Ishikawa (cell line): ENCODE measurements at regions not wholly inside any gene's neighbourhood (a gene's known extent, or its start where the extent isn't known, plus 50 kb on each side); places are given as distances from the start of the nearest gene placed in this dataset.

Experiments used
- CEBPB ChIP-seq: IDR thresholded peaks from 2 replicates; pipeline ENCODE4 v1.6.1; 2012
- CREB1 ChIP-seq: IDR thresholded peaks from 2 replicates; pipeline ENCODE4 v1.6.1; 2012; ENCODE audit warnings: low read depth
- EGR1 ChIP-seq: IDR thresholded peaks from 2 replicates; pipeline ENCODE4 v1.6.1; 2012
- EP300 ChIP-seq: IDR thresholded peaks from 2 replicates; pipeline ENCODE4 v1.6.1; 2012; ENCODE audit warnings: borderline replicate concordance
- FOXM1 ChIP-seq: IDR thresholded peaks from 2 replicates; pipeline ENCODE4 v1.6.1; 2012; ENCODE audit warnings: low read depth, borderline replicate concordance
- MAX ChIP-seq: IDR thresholded peaks from 2 replicates; pipeline ENCODE4 v1.6.1; 2012
- NFIC ChIP-seq: IDR thresholded peaks from 2 replicates; pipeline ENCODE4 v1.6.1; 2012
- RAD21 ChIP-seq: IDR thresholded peaks from 2 replicates; pipeline ENCODE4 v1.6.1; 2012; ENCODE audit warnings: low read depth
- REST ChIP-seq: IDR thresholded peaks from 2 replicates; pipeline ENCODE4 v1.6.1; 2012; ENCODE audit warnings: low read depth, mild to moderate bottlenecking
- TAF1 ChIP-seq: IDR thresholded peaks from 2 replicates; pipeline ENCODE4 v1.6.1; 2012; ENCODE audit warnings: low read depth, mild to moderate bottlenecking
- TCF12 ChIP-seq: IDR thresholded peaks from 2 replicates; pipeline ENCODE4 v1.6.1; 2012; ENCODE audit warnings: low read depth
- TEAD4 ChIP-seq: IDR thresholded peaks from 2 replicates; pipeline ENCODE4 v1.6.1; 2012
- USF1 ChIP-seq: IDR thresholded peaks from 2 replicates; pipeline ENCODE4 v1.6.1; 2012
- YY1 ChIP-seq: IDR thresholded peaks from 2 replicates; pipeline ENCODE4 v1.6.1; 2012; ENCODE audit warnings: low read depth
- ZBTB7A ChIP-seq: IDR thresholded peaks from 2 replicates; pipeline ENCODE4 v1.6.1; 2012; ENCODE audit warnings: low read depth

- no peak for TF ChIP-seq ZBTB7A
- TF ChIP-seq NFIC, result peak; percentile 77
- no peak for TF ChIP-seq YY1
- no peak for TF ChIP-seq CREB1
- TF ChIP-seq TEAD4, result no peak
- no peak for TF ChIP-seq FOXM1
- TF ChIP-seq MAX, result no peak
- TF ChIP-seq USF1, result no peak
- no peak for TF ChIP-seq TAF1
- no peak for TF ChIP-seq EGR1
- peak; percentile 29; the same call in 1 of the 2 replicates for TF ChIP-seq TCF12
- no peak for TF ChIP-seq REST
- TF ChIP-seq EP300, result no peak
- peak; percentile 43; the same call in 1 of the 2 replicates for TF ChIP-seq CEBPB
- TF ChIP-seq RAD21, result no peak
These were observed 75.6 kb downstream of the ICOS start for GRCh38 chr2:204012072-204012653.

- no peak for TF ChIP-seq FOXM1
- no peak for TF ChIP-seq EGR1
- TF ChIP-seq USF1, result no peak
- no peak for TF ChIP-seq RAD21
- no peak for TF ChIP-seq EP300
- no peak for TF ChIP-seq YY1
- TF ChIP-seq CREB1, result no peak
- no peak for TF ChIP-seq MAX
- no peak for TF ChIP-seq NFIC
- no peak for TF ChIP-seq REST
- TF ChIP-seq TCF12, result no peak
- TF ChIP-seq CEBPB, result no peak
- no peak for TF ChIP-seq TAF1
- TF ChIP-seq TEAD4, result no peak
These were observed 78.7 kb downstream of the ICOS start for GRCh38 chr2:204015118-204015843.

- TF ChIP-seq EGR1, result no peak
- no peak for TF ChIP-seq RAD21
- TF ChIP-seq ZBTB7A, result no peak
- no peak for TF ChIP-seq REST
- TF ChIP-seq CREB1, result no peak
- TF ChIP-seq NFIC, result no peak
- TF ChIP-seq TEAD4, result no peak
- TF ChIP-seq USF1, result no peak
- TF ChIP-seq MAX, result no peak
- TF ChIP-seq TAF1, result no peak
These were observed 82.2 kb downstream of the ICOS start for GRCh38 chr2:204018717-204019116.
